Daoy (cell line): ENCODE measurements at regions not wholly inside any gene's neighbourhood (a gene's known extent, or its start where the extent isn't known, plus 50 kb on each side); places are given as distances from the start of the nearest gene placed in this dataset.
"Not testable (repeated sequence)": the region's sequence is repeated elsewhere in the genome, so short reads cannot be mapped to it uniquely, and the experiment has no call there.

ENCODE experiments used
- DNase-seq: peaks from one replicate; pipeline ENCODE4 v3.0.0-alpha.2; 2015; ENCODE audit warnings: low read depth

GRCh38 chr6:133789449-133789848 lies 99.5 kb upstream of the TCF21 start:
- not testable (repeated sequence) for DNase-seq

DNA sequence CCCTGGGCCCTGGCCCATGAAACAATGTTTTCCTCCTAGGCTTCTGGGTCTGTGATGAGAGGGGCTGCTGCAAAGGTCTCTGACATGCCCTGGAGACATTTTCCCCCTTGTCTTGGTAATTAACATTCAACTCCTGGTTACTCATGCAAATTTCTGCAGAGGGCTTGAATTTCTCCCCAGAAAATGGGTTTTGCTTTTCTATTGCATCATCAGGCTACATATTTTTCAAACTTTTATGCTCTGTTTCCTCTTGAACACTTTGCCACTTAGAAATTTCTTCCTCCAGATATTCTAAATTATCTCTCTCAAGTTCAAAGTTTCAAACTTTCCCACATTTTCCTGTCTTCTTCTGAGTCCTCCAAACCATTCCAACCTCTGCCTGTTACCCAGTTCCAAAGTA lies 98.2 kb upstream of the TCF21 start:
- not testable (repeated sequence) for DNase-seq

- DNase-seq: not testable (repeated sequence)
Measured at GRCh38 chr6:133795051-133795450, 93.9 kb upstream of the TCF21 start.

GRCh38 chr6:133796235-133796634 lies 92.7 kb upstream of the TCF21 start:
- DNase-seq: no peak

GRCh38 chr6:133799043-133799442 lies 89.9 kb upstream of the TCF21 start:
- DNase-seq: no peak

GRCh38 chr6:133802861-133803260 lies 86.1 kb upstream of the TCF21 start:
- DNase-seq: no peak

DNA sequence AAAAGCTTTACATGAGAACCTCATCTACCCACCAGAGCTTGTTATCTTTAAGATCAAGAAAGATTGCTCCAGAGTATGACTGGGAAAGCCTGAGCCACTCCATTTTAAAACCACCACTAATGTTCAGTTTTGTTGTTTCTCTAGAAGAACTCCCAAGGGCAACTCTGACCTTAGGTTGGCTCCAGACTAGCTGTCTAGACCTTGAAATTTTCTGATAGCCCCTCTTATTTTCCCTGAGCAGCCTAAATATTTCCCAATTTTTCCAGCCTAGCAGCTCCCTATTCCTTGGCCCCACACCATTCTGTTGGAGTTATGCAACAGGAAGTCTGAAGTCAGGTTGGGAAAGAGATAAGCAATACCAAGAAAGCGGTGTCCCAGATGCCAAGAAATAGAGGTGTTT lies 84.6 kb upstream of the TCF21 start:
- DNase-seq: no peak

DNA sequence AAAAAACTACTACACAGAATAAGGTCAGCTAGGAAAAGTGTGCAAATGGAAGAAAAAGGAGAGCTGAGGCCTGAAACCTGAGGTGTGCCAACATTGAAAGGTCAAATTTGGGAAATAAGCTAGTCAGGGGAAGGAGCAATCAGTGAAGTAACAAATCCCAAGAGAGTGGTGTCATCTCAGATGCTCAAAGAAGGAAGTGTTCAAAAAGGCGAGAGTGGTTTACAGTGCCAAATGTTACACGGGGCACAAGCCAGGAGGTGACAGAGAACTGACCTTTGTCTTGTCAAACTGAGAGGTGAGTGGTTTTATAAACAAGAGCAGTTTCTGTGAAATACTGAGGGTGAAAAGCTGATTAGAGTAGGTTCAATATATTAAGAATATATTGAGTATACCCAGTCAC lies 83.0 kb upstream of the TCF21 start:
- no peak for DNase-seq

- DNase-seq: no peak
Measured at GRCh38 chr6:133806382-133807140, 82.4 kb upstream of the TCF21 start.

- no peak for DNase-seq
Measured at GRCh38 chr6:133807501-133807900, 81.4 kb upstream of the TCF21 start.

DNA sequence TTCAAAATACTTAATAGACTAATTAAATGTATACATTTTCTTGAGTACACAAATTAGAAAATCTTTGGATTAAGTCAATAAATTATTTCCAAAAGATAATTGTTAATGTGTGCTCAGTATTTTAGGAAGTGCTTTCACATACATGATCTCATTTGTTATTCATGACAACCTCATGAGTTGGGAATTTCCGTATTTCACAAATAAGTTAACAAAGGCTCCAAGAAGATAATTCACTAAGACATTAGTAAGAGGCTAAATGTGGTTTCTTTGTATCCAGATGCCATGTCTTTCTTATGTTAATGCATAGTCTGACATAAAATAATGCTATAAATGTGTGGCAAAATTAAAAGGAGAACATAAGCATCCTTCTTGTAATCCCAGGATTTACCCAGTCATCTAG lies 79.5 kb upstream of the TCF21 start:
- DNase-seq: no peak

DNA sequence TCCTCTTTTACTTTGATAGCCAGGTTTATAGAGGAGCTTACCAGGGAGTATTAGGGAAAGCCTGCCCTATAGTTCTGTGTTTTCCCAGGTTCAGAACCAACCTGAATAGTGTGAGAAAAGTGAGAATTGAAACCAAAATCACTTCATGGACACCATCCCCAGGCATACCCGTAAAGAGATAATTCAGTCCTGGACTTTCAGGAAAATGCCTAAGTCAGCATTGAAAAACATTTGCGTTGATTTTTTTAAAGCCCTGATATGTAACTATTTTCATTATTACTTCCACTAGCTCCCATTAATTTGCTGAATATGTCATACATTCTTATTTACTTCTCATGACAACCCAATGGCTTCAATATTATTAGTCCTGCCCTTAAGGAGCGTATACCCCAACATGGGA lies 77.4 kb upstream of the TCF21 start:
- no peak for DNase-seq

GRCh38 chr6:133812446-133812845 lies 76.5 kb upstream of the TCF21 start:
- DNase-seq: not testable (repeated sequence)

- DNase-seq: no peak
Measured at GRCh38 chr6:133814238-133814637, 74.7 kb upstream of the TCF21 start.

- peak; percentile 57 for DNase-seq
Measured at GRCh38 chr6:133814797-133815196, 74.1 kb upstream of the TCF21 start.

DNA sequence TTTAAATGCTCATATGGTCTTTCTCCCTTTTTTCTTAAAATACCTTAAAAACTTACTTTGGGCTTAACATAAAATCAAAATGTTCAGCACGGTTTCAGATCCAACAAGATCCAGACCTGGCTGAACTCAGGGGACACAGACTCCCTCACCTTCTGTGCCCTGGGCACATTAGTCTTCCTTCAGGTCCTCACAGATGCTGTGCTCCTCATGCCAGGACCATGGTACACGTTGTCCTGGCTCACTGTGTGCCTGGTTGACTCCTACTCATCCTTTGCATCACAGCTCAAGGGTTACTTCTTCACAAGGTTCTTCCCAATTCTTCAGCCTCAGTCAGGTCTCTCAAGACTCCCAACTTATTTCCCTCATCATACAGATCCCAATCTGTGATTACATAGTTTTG lies 73.6 kb upstream of the TCF21 start:
- no peak for DNase-seq

- no peak for DNase-seq
Measured at GRCh38 chr6:133816171-133816570, 72.7 kb upstream of the TCF21 start.

GRCh38 chr6:133817460-133818047 lies 71.4 kb upstream of the TCF21 start:
- DNase-seq: peak; percentile 7

DNA sequence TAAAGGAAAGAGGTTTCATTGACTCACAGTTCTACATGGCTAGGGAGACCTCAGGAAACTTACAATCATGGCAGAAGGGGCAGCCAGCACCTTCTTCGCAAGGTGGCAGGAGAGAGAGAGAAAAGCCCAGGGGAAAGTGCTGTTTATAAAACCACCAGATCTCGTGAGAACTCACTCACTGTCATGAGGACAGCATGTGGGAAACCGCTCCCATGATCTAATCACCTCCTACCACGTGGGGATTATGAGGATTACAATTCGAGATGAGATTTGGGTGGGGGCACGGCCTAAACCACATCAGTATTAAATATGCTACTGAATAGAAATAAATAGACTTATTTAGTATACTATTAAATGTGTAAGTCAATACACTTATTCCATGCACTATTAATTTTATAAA lies 70.6 kb upstream of the TCF21 start:
- no peak for DNase-seq

DNA sequence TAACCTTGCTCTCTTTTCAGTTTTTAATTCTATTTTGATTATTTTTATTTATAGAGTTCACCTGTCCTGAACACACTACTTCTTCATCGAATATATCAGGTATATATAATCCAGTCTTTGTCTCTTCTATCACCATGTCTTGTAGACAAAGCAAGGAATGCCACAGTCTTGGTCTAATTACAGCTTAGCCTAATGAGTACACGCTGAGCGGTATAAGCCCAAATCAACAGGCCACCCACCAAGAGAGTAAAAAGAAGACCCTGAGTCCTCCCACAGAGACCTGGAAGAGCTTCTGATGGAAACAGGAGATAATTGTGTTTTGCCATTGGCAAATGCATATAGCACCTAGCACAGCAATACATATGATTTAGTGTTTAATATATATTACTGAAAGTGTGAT lies 68.7 kb upstream of the TCF21 start:
- DNase-seq: no peak

GRCh38 chr6:133827766-133828165 lies 61.1 kb upstream of the TCF21 start:
- no peak for DNase-seq

DNA sequence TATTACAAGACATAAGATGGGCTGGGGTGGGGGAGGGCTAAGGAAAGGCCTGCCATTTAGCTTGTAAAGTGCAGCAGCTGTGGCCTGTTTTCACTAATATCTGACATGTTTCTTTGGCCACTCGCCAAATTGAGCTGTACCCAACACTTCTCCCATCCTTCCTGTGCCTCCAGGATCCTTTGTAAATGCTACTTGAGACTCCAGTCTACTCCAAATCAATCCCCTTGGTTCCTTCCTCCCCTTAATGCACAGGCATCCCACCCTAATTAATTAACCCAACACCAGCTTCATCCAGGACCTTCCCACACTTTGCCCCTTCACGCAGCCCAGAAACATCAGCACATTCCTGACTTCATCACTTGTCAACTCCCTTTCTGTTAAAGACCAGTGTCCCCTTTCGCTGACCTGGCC lies 55.0 kb upstream of the TCF21 start:
- no peak for DNase-seq

GRCh38 chr6:133834472-133835170 lies 54.3 kb upstream of the TCF21 start:
- DNase-seq: no peak
